ENCODE measurements at regions not wholly inside any gene's neighbourhood (a gene's known extent, or its start where the extent isn't known, plus 50 kb on each side); places are given as distances from the start of the nearest gene placed in this dataset.
"Not testable (repeated sequence)": the region's sequence is repeated elsewhere in the genome, so short reads cannot be mapped to it uniquely, and the experiment has no call there.

DNA sequence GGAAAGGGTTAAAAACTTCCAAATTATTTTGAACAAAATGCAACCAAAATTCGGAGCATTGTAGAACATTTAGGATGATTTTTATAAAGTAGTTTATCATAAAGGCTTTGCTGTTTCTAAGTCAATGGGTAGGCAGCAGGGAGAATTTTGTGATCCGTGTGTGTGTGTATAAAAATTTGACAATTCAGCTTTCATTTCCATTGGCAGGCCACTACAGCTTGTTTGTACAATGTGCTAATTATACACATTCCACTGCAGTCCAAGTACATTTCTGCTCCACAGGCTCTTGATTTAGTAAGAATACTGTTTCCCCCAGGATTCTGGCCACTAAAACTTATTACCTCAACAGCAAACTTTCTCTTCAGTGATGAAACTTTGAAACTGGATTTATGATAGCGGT, 71.8 kb upstream of the LTBP1 start:
- DNase-seq = peak in 1 of 2 donors; percentile 64

DNA sequence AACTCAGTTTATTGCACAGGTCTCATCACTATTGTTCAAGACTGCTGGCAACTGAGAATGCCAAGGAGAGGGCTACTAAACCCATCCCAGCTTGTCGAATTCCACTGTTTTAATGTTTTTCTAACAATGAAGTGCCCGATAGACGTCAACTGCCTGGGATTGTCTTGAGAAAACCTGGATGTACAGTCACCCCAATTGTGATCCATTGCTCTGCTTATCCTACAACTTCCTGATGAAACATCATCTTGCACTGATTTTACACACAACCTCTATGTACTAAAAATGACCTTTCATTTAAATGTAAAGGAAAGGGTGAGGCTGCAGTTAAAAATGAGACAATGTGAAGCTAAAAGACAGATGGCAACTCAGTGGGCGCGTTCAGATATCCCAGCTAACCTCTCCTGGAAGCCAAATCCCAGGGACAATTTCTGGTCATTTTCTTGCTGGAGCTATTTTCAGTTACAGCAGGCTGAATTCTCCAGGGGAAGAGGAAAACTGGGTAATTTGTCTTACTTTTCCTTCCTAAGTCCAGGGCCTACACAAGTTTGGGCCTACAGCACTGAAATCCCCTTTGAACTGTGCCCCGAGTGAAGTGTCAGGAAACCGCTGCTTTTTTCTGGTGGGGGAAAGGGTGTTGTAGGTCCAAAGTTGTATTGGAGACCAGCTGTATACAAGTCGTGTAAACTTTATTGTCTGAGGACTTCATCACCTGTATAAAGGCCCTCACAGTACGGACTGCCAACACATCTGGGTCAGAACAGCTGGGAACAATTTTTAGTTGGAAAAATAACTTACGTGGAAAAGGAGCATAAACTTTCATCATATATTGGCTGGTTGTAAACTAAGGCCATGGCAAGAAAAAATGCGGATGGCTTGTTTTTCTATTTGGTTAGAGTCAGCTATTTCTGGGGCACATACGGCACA, 68.9 kb upstream of the LTBP1 start:
- no peak for DNase-seq

DNA sequence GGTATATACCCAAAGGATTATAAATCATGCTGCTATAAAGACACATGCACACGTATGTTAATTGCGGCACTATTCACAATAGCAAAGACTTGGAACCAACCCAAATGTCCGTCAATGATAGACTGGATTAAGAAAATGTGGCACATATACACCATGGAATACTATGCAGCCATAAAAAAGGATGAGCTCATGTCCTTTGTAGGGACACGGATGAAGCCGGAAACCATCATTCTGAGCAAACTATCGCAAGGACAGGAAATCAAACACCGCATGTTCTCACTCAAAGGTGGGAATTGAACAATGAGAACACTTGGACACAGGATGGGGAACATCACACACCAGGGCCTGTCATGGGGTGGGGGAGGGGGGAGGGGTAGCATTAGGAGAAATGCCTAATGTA, 66.8 kb upstream of the LTBP1 start:
- not testable (repeated sequence) for DNase-seq

DNA sequence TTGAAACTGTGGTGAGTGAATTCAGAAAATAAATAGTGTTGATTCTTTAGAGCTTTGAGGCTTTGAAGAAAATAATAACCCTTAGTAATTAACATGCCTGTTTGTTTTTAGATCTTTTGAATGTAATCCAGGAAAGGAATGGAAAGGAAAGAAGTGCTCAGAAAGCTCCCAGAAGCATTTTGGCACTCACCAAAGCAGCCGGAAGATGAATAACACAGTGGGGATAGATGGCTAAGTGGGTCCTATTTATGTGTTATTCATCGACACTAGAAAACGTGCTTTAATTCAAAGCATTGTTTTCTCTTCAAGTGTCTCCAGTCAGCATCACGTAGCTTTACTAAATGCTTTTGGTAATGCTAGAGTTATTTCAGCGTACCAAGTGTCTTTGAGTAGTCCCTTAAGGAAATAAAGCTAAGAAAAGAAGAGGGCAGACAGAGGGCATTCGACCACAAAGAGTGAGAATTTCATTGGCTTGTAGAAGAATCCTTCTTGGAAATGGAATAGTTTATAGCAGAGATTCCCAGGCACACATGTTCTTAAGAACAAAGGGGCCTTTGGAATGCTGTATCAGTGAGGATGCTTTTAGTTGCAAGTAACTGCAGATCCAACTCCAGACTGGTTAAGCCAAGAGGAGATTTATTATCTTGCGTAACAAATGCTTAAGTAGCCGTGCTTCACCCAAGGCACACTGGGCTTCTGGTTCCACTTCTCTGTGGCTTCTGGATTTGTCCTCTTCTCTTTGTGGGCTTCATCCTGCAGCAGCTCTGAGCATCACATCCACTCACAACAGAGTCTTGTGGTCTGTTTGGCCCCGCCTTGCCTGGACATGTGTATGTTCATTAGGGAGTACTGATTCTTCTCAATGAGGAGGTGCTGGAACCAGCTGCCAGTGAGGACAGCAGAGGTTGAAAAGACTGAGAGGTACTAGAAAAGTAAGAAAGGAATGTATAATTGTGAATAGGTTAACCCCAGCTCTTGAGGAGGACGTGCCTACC, 63.6 kb upstream of the LTBP1 start:
- DNase-seq = no peak

DNA sequence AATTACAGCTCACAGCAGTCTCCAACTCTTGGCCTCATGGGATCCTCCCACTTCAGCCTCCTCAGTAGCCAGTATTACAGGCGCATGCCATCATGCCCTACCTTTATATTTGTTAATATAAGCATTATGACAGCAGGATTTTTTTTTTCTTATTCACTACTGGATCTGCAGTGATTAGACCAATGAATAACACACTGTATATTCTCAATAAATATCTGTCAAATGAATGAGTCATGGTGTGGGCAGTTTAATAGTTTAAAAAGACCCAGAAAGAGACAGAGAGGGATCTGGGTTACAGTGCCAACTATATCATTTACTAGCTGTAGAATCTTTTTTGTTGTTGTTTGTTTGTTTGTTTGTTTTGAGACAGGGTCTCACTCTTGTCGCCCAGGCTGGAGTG, 62.4 kb upstream of the LTBP1 start:
- no peak for DNase-seq

DNA sequence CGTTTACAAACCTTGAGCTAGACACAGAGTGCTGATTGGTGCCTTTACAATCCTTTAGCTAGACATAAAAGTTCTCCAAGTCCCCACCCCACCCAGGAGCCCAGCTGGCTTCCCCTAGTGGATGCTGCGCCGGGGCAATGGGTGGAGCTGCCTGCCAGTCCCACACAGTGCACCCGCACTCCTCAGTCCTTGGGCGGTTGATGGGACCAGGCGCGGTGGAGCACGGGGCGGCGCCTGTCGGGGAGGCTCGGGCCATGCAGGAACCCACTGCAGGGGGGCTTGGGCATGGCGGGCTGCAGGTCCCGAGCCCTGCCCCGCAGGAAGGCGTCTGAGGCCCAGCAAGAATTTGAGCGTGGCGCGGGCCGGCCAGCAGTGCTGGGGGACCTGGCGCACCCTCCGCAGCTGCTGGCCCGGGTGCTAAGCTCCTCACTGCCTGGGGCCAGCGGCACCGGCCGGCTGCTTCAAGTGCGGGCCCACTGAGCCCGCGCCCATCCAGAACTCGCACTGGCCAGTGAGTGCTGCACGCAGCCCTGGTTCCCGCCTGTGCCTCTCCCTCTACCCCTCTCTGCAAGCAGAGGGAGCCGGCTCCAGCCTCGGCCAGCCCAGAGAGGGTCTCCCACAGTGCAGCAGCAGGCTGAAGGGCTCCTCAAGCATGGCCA, 60.2 kb upstream of the LTBP1 start:
- not testable (repeated sequence) for DNase-seq

DNA sequence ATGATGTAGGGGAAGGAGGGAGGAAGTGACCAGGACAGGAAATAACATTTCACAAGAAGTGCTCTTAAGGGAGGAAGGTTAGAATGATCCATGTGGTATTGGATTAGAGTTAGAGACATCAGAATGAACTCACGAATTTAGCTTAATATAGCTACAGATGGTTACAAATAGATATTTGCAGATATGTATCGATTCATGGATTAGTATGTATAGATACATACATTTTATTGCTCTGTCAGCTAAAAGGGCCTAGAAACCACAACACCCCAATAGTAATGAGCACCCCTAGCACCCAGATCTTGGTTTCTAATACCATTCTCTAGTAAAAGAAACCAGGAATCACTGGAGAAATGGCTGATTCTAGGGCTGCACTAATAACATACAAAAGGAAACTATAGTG, 59.6 kb upstream of the LTBP1 start:
- DNase-seq = no peak

DNA sequence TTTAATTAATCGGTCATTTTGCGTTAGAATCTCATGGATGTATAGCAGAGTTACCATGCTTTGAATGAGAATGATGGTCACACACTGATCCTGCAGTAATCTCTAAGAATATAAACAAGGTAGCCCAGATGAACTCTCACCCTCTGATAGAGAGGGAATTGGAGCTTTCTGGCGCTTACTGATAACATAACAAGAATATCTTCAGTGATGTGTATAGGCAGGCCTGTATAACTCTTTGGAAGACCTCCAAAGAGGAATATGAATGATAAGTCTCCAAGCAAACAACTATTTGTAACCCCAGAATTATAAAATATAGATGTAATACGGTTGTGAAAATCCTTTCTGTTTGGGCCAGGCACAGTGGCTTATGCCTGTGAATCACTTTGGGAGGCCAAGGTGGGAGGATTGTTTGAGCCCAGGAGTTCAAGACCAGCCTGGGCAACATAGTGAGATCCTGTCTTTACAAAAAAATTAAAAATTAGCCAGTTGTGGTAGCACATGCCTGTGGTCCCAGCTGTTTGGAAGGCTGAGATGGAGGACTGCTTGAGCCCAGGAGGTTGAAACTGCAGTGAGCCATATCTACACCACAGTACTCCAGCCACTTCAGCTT, 52.5 kb upstream of the LTBP1 start:
- no peak for DNase-seq

DNA sequence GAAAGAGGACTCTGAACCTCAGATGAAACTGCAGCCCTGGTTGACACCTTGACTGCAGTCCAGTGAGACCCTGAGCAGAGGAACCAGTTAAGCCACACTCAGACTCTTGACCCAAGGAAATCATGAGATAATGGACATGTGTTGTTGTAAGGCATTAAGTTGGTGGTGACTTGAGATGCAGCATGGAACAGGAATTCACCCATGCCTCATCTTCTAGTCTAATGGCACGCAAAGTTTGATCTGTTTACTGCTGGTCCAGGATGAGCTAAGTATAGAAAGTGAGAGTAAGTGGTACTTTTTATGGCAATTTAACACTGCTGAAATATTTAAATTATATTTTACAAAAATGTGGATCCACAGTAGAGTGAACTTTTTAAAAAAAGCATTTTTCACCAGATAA, 51.3 kb upstream of the LTBP1 start:
- DNase-seq = no peak
